Rectal smooth muscle tissue (tissue), 1 donor: ENCODE measurements at regions not wholly inside any gene's neighbourhood (a gene's known extent, or its start where the extent isn't known, plus 50 kb on each side); places are given as distances from the start of the nearest gene placed in this dataset.

Experiments
- H3K27ac ChIP-seq: one replicate; pipeline ENCODE4 v1.7.0; 2013; ENCODE audit warnings: low read depth, low read length, inconsistent platforms
- H3K27me3 ChIP-seq: one replicate; pipeline ENCODE4 v1.7.0; 2013; ENCODE audit warnings: low read length; ENCODE audit not compliant: control insufficient read depth, insufficient read depth
- H3K36me3 ChIP-seq: one replicate; pipeline ENCODE4 v1.7.0; 2013; ENCODE audit warnings: low read length; ENCODE audit not compliant: control insufficient read depth, insufficient read depth
- H3K4me1 ChIP-seq: one replicate; pipeline ENCODE4 v1.7.0; 2013; ENCODE audit warnings: low read length; ENCODE audit not compliant: control insufficient read depth, insufficient read depth
- H3K4me3 ChIP-seq: one replicate; pipeline ENCODE4 v1.7.0; 2013; ENCODE audit warnings: low read length
- H3K9ac ChIP-seq: one replicate; pipeline ENCODE4 v1.7.0; 2013; ENCODE audit warnings: low read length

- Histone ChIP-seq H3K27ac (no peak overlapping the region), H3K4me1 (peaks cover 2% of the 10 kb centered on the region), H3K27me3 (no peaks in the 10 kb centered on the region), H3K9ac (no peak overlapping the region), H3K36me3 (no peaks in the 10 kb centered on the region), H3K4me3 (no peak overlapping the region)
Measured at GRCh38 chr10:4670737-4671136, 155.3 kb upstream of the AKR1E2 start.

GRCh38 chr10:4669585-4669984, 156.4 kb upstream of the AKR1E2 start:
- Histone ChIP-seq H3K36me3 (no peaks in the 10 kb centered on the region), H3K27ac (no peak overlapping the region), H3K9ac (no peak overlapping the region), H3K27me3 (no peaks in the 10 kb centered on the region), H3K4me1 (peaks cover 2% of the 10 kb centered on the region), H3K4me3 (no peak overlapping the region)

- Histone ChIP-seq H3K27me3 (no peaks in the 10 kb centered on the region), H3K9ac (no peak overlapping the region), H3K27ac (peak overlapping the region; percentile 95), H3K4me1 (peaks cover 19% of the 10 kb centered on the region), H3K4me3 (peak overlapping the region; percentile 37), H3K36me3 (no peaks in the 10 kb centered on the region)
Measured at GRCh38 chr10:4663162-4663992, 162.6 kb upstream of the AKR1E2 start.

- Histone ChIP-seq H3K27ac (peak overlapping the region; percentile 95), H3K4me3 (no peak overlapping the region), H3K9ac (no peak overlapping the region), H3K36me3 (no peaks in the 10 kb centered on the region), H3K27me3 (no peaks in the 10 kb centered on the region), H3K4me1 (peaks cover 19% of the 10 kb centered on the region)
Measured at GRCh38 chr10:4662576-4663161, 163.3 kb upstream of the AKR1E2 start.

GRCh38 chr10:4661511-4662255, 164.3 kb upstream of the AKR1E2 start:
- no peak overlapping the region for H3K9ac ChIP-seq

GRCh38 chr10:4658777-4659176, 167.2 kb upstream of the AKR1E2 start:
- H3K4me3 ChIP-seq = no peak overlapping the region
- no peak overlapping the region for H3K9ac ChIP-seq
- H3K4me1 ChIP-seq = peaks cover 14% of the 10 kb centered on the region
- no peaks in the 10 kb centered on the region for H3K36me3 ChIP-seq
- H3K27me3 ChIP-seq = no peaks in the 10 kb centered on the region
- no peak overlapping the region for H3K27ac ChIP-seq

More at GRCh38 chr10:4661511-4662255, 164.3 kb upstream of the AKR1E2 start:
- no peak overlapping the region for H3K4me3 ChIP-seq
- no peaks in the 10 kb centered on the region for H3K36me3 ChIP-seq
- peaks cover 19% of the 10 kb centered on the region for H3K4me1 ChIP-seq
- H3K27ac ChIP-seq = peak overlapping the region; percentile 57
- no peaks in the 10 kb centered on the region for H3K27me3 ChIP-seq

GRCh38 chr10:4656576-4657194, 169.3 kb upstream of the AKR1E2 start:
- no peak overlapping the region for H3K27ac ChIP-seq
- H3K36me3 ChIP-seq = no peaks in the 10 kb centered on the region

GRCh38 chr10:4655879-4656278, 170.1 kb upstream of the AKR1E2 start:
- H3K9ac ChIP-seq = no peak overlapping the region
- no peaks in the 10 kb centered on the region for H3K36me3 ChIP-seq
- H3K27me3 ChIP-seq = no peaks in the 10 kb centered on the region
- H3K4me3 ChIP-seq = no peak overlapping the region
- no peaks in the 10 kb centered on the region for H3K4me1 ChIP-seq
- no peak overlapping the region for H3K27ac ChIP-seq

More at GRCh38 chr10:4656576-4657194, 169.3 kb upstream of the AKR1E2 start:
- Histone ChIP-seq H3K27me3 (no peaks in the 10 kb centered on the region), H3K4me1 (no peaks in the 10 kb centered on the region), H3K9ac (no peak overlapping the region), H3K4me3 (no peak overlapping the region)

- no peak overlapping the region for H3K9ac ChIP-seq
- H3K36me3 ChIP-seq = no peaks in the 10 kb centered on the region
- no peaks in the 10 kb centered on the region for H3K27me3 ChIP-seq
- no peak overlapping the region for H3K4me3 ChIP-seq
- no peaks in the 10 kb centered on the region for H3K4me1 ChIP-seq
- H3K27ac ChIP-seq = no peak overlapping the region
Measured at GRCh38 chr10:4655406-4655805, 170.6 kb upstream of the AKR1E2 start.

- Histone ChIP-seq H3K9ac (no peak overlapping the region), H3K36me3 (no peaks in the 10 kb centered on the region), H3K27ac (no peak overlapping the region), H3K4me1 (no peaks in the 10 kb centered on the region), H3K27me3 (no peaks in the 10 kb centered on the region), H3K4me3 (no peak overlapping the region)
Measured at GRCh38 chr10:4654496-4654895, 171.5 kb upstream of the AKR1E2 start.

GRCh38 chr10:4653160-4653559, 172.8 kb upstream of the AKR1E2 start:
- H3K4me1 ChIP-seq = no peaks in the 10 kb centered on the region
- H3K36me3 ChIP-seq = no peaks in the 10 kb centered on the region
- no peak overlapping the region for H3K9ac ChIP-seq
- H3K27me3 ChIP-seq = no peaks in the 10 kb centered on the region
- H3K27ac ChIP-seq = no peak overlapping the region
- no peak overlapping the region for H3K4me3 ChIP-seq
